ENCODE measurements at regions not wholly inside any gene's neighbourhood (a gene's known extent, or its start where the extent isn't known, plus 50 kb on each side); places are given as distances from the start of the nearest gene placed in this dataset.

- intact Hi-C loops (cut with DNase I): loop anchor here (10.0 kb wide), 1 partner anchor 287 kb away; no protein-coding TSS in a partner anchor
- Histone ChIP-seq H3K36me3 (no peaks in the 10 kb centered on the region), H3K4me1 (no peaks in the 10 kb centered on the region), H3K4me3 (no peak overlapping the region), H3K27ac (no peak overlapping the region), H3K9me3 (no peaks in the 10 kb centered on the region), H3K27me3 (no peaks in the 10 kb centered on the region)
- no peak for DNase-seq
- WGBS, 2 donors: 85 to 93% methylated on average over 7 to 12 of the region's 12 CpGs
- TF ChIP-seq POLR2A (IDR thresholded peaks at IDR 0.05) (no peak), CTCF (IDR thresholded peaks at IDR 0.05) (no peak)
Observed at GRCh38 chr14:38727731-38728130, 375.3 kb downstream of the SEC23A start.

GRCh38 chr14:38724621-38725020, 378.4 kb downstream of the SEC23A start:
- no peaks in the 10 kb centered on the region for H3K4me1 ChIP-seq
- H3K9me3 ChIP-seq: no peaks in the 10 kb centered on the region
- no peaks in the 10 kb centered on the region for H3K27me3 ChIP-seq
- intact Hi-C loops (cut with DNase I): loop anchor here (5.0 to 10.0 kb wide), 2 partner anchors 143 to 290 kb away; no protein-coding TSS in a partner anchor
- no peaks in the 10 kb centered on the region for H3K36me3 ChIP-seq
- H3K27ac ChIP-seq: no peak overlapping the region
- no peak for DNase-seq
- no peak overlapping the region for H3K4me3 ChIP-seq
- no peak for TF ChIP-seq CTCF (IDR thresholded peaks at IDR 0.05)
- TF ChIP-seq POLR2A (IDR thresholded peaks at IDR 0.05): no peak
- WGBS, 2 donors: 77 to 82% methylated on average over 3 of the region's 3 CpGs

- WGBS, 2 donors: 31 to 37% methylated on average over 5 of the region's 5 CpGs
- H3K9me3 ChIP-seq: no peaks in the 10 kb centered on the region
- peaks cover 0 to 3% (median 0%) of the 10 kb centered on the region in 3 donors for H3K4me1 ChIP-seq
- TF ChIP-seq CTCF (IDR thresholded peaks at IDR 0.05) (no peak), POLR2A (IDR thresholded peaks at IDR 0.05) (no peak)
- H3K36me3 ChIP-seq: no peaks in the 10 kb centered on the region
- H3K27me3 ChIP-seq: no peaks in the 10 kb centered on the region
- DNase-seq: no peak
- intact Hi-C loops (cut with DNase I): loop anchor here (5.0 to 10.0 kb wide), 2 partner anchors 143 to 291 kb away; no protein-coding TSS in a partner anchor
- H3K4me3 ChIP-seq: no peak overlapping the region
- H3K27ac ChIP-seq: no peak overlapping the region
Observed at GRCh38 chr14:38723959-38724358, 379.1 kb downstream of the SEC23A start.

GRCh38 chr14:38723277-38723676, 379.8 kb downstream of the SEC23A start:
- 94 to 95% methylated on average over 1 of the region's 1 CpG for WGBS, 2 donors

More at GRCh38 chr14:38723277-38723676, 379.8 kb downstream of the SEC23A start:
- Histone ChIP-seq H3K27ac (no peak overlapping the region), H3K27me3 (no peaks in the 10 kb centered on the region), H3K4me3 (no peak overlapping the region), H3K36me3 (no peaks in the 10 kb centered on the region), H3K4me1 (peaks cover 0 to 4% (median 0%) of the 10 kb centered on the region in 3 donors), H3K9me3 (no peaks in the 10 kb centered on the region)
- no peak for TF ChIP-seq POLR2A (IDR thresholded peaks at IDR 0.05)
- TF ChIP-seq CTCF (IDR thresholded peaks at IDR 0.05): no peak
- DNase-seq: no peak
- intact Hi-C loops (cut with DNase I): loop anchor here (5.0 to 10.0 kb wide), 2 partner anchors 144 to 292 kb away; no protein-coding TSS in a partner anchor
